ENCODE measurements at regions not wholly inside any gene's neighbourhood (a gene's known extent, or its start where the extent isn't known, plus 50 kb on each side); places are given as distances from the start of the nearest gene placed in this dataset.

DNA sequence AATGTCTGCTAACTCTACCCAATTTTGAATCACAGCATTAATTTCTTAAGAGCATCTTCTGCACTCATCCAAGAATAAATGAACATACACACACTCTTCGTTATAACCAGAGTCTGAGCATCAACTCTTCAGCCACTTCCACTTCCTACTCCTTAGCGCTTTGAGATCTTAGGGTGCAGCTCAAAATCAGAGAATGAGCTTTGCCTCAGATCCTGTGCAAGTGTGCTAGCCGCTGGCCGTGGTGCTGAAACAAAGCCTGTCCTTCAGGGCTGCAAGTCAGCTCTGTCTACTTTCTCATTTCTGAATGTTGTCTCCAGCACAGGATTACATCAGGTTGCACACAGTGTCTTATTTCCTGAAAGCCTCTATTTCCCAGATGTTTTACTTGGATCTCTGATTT lies 165.4 kb downstream of the AIPL1 start:
- H3K27me3 ChIP-seq (ENCODE audit: control insufficient read depth, insufficient read depth, low read length): no peaks in the 10 kb centered on the region
- intact Hi-C loops (cut with micrococcal nuclease) (no loop called here), in situ Hi-C loops (cut with MboI; ENCODE audit: low sequenced_read_pairs) (no loop called here), dilution Hi-C loops (cut with HindIII; ENCODE audit: low sequenced_read_pairs, unreplicated experiment) (no loop called here)
- H3K9ac ChIP-seq (ENCODE audit: low read depth, low read length): no peak overlapping the region
- H3K4me1 ChIP-seq (ENCODE audit: control insufficient read depth, insufficient read depth, low read length): no peaks in the 10 kb centered on the region
- no peak overlapping the region for H2AK5ac ChIP-seq (ENCODE audit: low read depth, low read length)
- peaks cover 9% of the 10 kb centered on the region for H3K9me3 ChIP-seq (ENCODE audit: control insufficient read depth, insufficient read depth, low read length)
- TF ChIP-seq NFE2L2 (IDR thresholded peaks at IDR 0.05; ENCODE audit: low read depth, low read length): no peak
- H3K9me1 ChIP-seq (ENCODE audit: insufficient read depth, low read length): no peaks in the 10 kb centered on the region
- no peak overlapping the region for H4K91ac ChIP-seq (ENCODE audit: insufficient read depth, low read depth, low read length)
- H4K20me1 ChIP-seq (ENCODE audit: insufficient read depth, low read length): no peaks in the 10 kb centered on the region
- no peak overlapping the region for H3K4me3 ChIP-seq (ENCODE audit: insufficient read depth, low read depth, low read length)
- no peak overlapping the region for H3K14ac ChIP-seq (replicated peaks; ENCODE audit: low read depth, low read length)
- DNase-seq (peak; percentile 28), ATAC-seq (ENCODE audit: low read depth) (peak; percentile 54; the same call in 1 of the 2 replicates)
- ChIA-PET POLR2A (ENCODE audit: unreplicated experiment) (no interaction called here), CTCF (no interaction called here)
- BruUV-seq (replicated peaks): no TSS peak
- WGBS, 2 experiments (ENCODE audit: extremely low coverage in 2 of 2, insufficient read length in 1 of 2): no CpG with 5 or more reads among the region's 4 CpGs
- no peak overlapping the region for H2BK20ac ChIP-seq (ENCODE audit: low read depth, low read length)
- H4K8ac ChIP-seq (ENCODE audit: low read depth in 2 of 2, low read length in 2 of 2): no peak overlapping the region
- H3K56ac ChIP-seq (ENCODE audit: extremely low read depth, insufficient read depth, low read length): no peak overlapping the region
- no peak overlapping the region for H3K4me2 ChIP-seq (ENCODE audit: low read depth, low read length)
- no peak overlapping the region for H3K27ac ChIP-seq (ENCODE audit: insufficient read depth, low read length)
- H3K36me3 ChIP-seq (ENCODE audit: control insufficient read depth, insufficient read depth, low read length): no peaks in the 10 kb centered on the region
- no peak overlapping the region for H2AFZ ChIP-seq (replicated peaks; ENCODE audit: low read length, poor library complexity)
- H2BK15ac ChIP-seq (ENCODE audit: low read depth, low read length): no peak overlapping the region
- H2AK9ac ChIP-seq (replicated peaks; ENCODE audit: low read depth, low read length, poor library complexity): no peak overlapping the region
- H3K18ac ChIP-seq (ENCODE audit: low read depth, low read length): no peak overlapping the region
- no peak overlapping the region for H3K23ac ChIP-seq (ENCODE audit: low read depth, low read length)
- no peak overlapping the region for H3K4ac ChIP-seq (ENCODE audit: low read depth, low read length)
- no peaks in the 10 kb centered on the region for H3K79me1 ChIP-seq (ENCODE audit: low read depth in 1 of 2, low read length in 2 of 2)
- no peak overlapping the region for H4K5ac ChIP-seq (ENCODE audit: low read depth, low read length)
- no peak overlapping the region for H2BK5ac ChIP-seq (ENCODE audit: low read depth, low read length, poor library complexity, severe bottlenecking)
- no peak overlapping the region for H2BK120ac ChIP-seq (ENCODE audit: low read depth, low read length)

All from IMR-90 (cell line).